ENCODE measurements at regions not wholly inside any gene's neighbourhood (a gene's known extent, or its start where the extent isn't known, plus 50 kb on each side); places are given as distances from the start of the nearest gene placed in this dataset.
A peak's percentile ranks its signal among the peaks of the same experiment; 100 is the strongest.
"Not testable (repeated sequence)": the region's sequence is repeated elsewhere in the genome, so short reads cannot be mapped to it uniquely, and the experiment has no call there.

DNA sequence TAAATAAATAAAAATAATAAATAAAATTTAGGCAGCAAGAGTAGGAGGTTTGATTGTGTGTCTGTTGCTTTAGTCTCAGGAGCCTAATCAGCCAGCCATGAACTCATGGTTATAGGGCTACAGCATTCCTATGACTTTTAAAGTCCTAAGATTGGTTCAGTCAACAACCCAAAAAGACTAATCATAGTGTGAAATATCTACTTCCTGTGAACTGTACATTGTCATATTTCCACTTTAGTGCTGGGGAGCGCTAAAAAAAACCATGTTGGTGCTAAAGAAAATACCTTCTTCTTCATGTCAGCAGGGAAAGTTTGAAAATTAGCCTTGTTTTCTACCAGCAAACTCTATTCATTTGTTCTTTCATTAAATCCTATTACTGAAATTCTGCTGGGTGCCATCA is 521.6 kb downstream of the RNF144A start:
- Mint-ChIP-seq H3K4me1 (ENCODE audit: low read depth) (peaks cover 76% of the 10 kb centered on the region), H3K27me3 (ENCODE audit: low read depth) (no peaks in the 10 kb centered on the region), H3K36me3 (ENCODE audit: low read depth) (peaks cover 49% of the 10 kb centered on the region), H3K27ac (peak overlapping the region; percentile 77), H3K9me3 (peaks cover 49% of the 10 kb centered on the region), H3K4me3 (no peak overlapping the region)

- H3K27ac Mint-ChIP-seq, result no peak overlapping the region
- no peak overlapping the region for H3K4me3 Mint-ChIP-seq
- peaks cover 46% of the 10 kb centered on the region for H3K36me3 Mint-ChIP-seq (ENCODE audit: low read depth)
- H3K4me1 Mint-ChIP-seq (ENCODE audit: low read depth), result peaks cover 69% of the 10 kb centered on the region
- peaks cover 45% of the 10 kb centered on the region for H3K9me3 Mint-ChIP-seq
- no peaks in the 10 kb centered on the region for H3K27me3 Mint-ChIP-seq (ENCODE audit: low read depth)
These were observed 523.8 kb downstream of the RNF144A start for GRCh38 chr2:7440977-7441376.

GRCh38 chr2:7441841-7442240 is 524.6 kb downstream of the RNF144A start:
- not testable (repeated sequence) for H3K4me3 Mint-ChIP-seq; H3K27me3 Mint-ChIP-seq (ENCODE audit: low read depth); H3K27ac Mint-ChIP-seq
- Mint-ChIP-seq H3K36me3 (ENCODE audit: low read depth) (peaks cover 42% of the 10 kb centered on the region), H3K4me1 (ENCODE audit: low read depth) (peaks cover 64% of the 10 kb centered on the region), H3K9me3 (peaks cover 45% of the 10 kb centered on the region)

DNA sequence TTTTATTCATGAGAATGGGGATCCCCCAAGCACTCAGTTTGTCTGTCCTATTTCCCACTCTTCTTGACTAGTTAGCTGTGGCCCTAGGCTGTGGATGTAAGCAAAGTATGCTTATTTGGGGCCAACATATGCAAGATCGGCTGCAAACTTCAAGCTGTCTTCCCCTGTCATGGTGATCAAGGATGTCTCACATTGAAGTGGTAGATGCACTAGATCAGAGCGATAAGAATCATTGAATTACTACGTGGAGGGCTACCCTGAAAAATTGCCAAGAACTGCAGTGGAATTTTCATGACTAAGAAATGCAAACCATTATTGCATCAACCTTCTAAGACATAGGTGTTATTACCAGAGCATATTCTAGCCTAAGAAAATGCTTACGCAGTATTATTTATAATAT is 527.4 kb downstream of the RNF144A start:
- no peaks in the 10 kb centered on the region for H3K27me3 Mint-ChIP-seq (ENCODE audit: low read depth)
- peak overlapping the region; percentile 45 for H3K27ac Mint-ChIP-seq
- no peak overlapping the region for H3K4me3 Mint-ChIP-seq
- H3K9me3 Mint-ChIP-seq, result peaks cover 40% of the 10 kb centered on the region
- peaks cover 59% of the 10 kb centered on the region for H3K4me1 Mint-ChIP-seq (ENCODE audit: low read depth)
- H3K36me3 Mint-ChIP-seq (ENCODE audit: low read depth), result peaks cover 43% of the 10 kb centered on the region

- peaks cover 67% of the 10 kb centered on the region for H3K4me1 Mint-ChIP-seq (ENCODE audit: low read depth)
- H3K4me3 Mint-ChIP-seq, result no peak overlapping the region
- no peaks in the 10 kb centered on the region for H3K27me3 Mint-ChIP-seq (ENCODE audit: low read depth)
- peaks cover 27% of the 10 kb centered on the region for H3K36me3 Mint-ChIP-seq (ENCODE audit: low read depth)
- peak overlapping the region; percentile 98 for H3K27ac Mint-ChIP-seq
- H3K9me3 Mint-ChIP-seq, result peaks cover 9% of the 10 kb centered on the region
These were observed 531.5 kb downstream of the RNF144A start for GRCh38 chr2:7448578-7449264.

DNA sequence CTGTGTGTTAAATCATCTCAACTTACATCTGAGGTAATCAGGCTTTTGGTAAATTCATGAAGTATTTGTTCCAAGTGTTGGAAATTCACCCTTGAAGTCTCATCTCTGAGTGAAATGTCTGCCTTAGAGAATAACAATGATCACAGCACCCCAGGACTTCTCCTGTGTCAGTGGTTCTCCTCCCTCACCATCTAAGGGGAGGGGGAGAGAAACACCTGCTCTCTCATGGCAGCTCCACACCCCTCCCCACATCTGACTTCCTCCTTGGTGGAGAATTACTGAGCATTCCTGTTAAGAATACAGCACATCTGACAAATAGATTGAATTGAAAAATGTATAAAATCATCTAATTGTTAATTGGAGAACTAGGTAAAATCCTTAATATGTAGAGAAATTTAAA is 532.1 kb downstream of the RNF144A start:
- H3K27me3 Mint-ChIP-seq (ENCODE audit: low read depth), result no peaks in the 10 kb centered on the region
- H3K4me1 Mint-ChIP-seq (ENCODE audit: low read depth), result peaks cover 72% of the 10 kb centered on the region
- H3K4me3 Mint-ChIP-seq, result no peak overlapping the region
- peak overlapping the region; percentile 98 for H3K27ac Mint-ChIP-seq
- peaks cover 8% of the 10 kb centered on the region for H3K9me3 Mint-ChIP-seq
- peaks cover 29% of the 10 kb centered on the region for H3K36me3 Mint-ChIP-seq (ENCODE audit: low read depth)

GRCh38 chr2:7450188-7450832 is 533.1 kb downstream of the RNF144A start:
- peaks cover 3% of the 10 kb centered on the region for H3K9me3 Mint-ChIP-seq
- H3K4me3 Mint-ChIP-seq, result peak overlapping the region; percentile 20
- peaks cover 26% of the 10 kb centered on the region for H3K36me3 Mint-ChIP-seq (ENCODE audit: low read depth)
- peaks cover 76% of the 10 kb centered on the region for H3K4me1 Mint-ChIP-seq (ENCODE audit: low read depth)
- H3K27me3 Mint-ChIP-seq (ENCODE audit: low read depth), result no peaks in the 10 kb centered on the region
- peak overlapping the region; percentile 98 for H3K27ac Mint-ChIP-seq

GRCh38 chr2:7450833-7451190 is 533.6 kb downstream of the RNF144A start:
- Mint-ChIP-seq H3K9me3 (peaks cover under 1% of the 10 kb centered on the region), H3K27ac (peak overlapping the region; percentile 98), H3K4me1 (ENCODE audit: low read depth) (peaks cover 73% of the 10 kb centered on the region), H3K4me3 (peak overlapping the region; percentile 22), H3K36me3 (ENCODE audit: low read depth) (peaks cover 22% of the 10 kb centered on the region), H3K27me3 (ENCODE audit: low read depth) (no peaks in the 10 kb centered on the region)

- Mint-ChIP-seq H3K27me3 (ENCODE audit: low read depth) (no peaks in the 10 kb centered on the region), H3K9me3 (no peaks in the 10 kb centered on the region), H3K4me1 (ENCODE audit: low read depth) (peaks cover 66% of the 10 kb centered on the region), H3K27ac (peak overlapping the region; percentile 98), H3K36me3 (ENCODE audit: low read depth) (peaks cover 24% of the 10 kb centered on the region), H3K4me3 (peak overlapping the region; percentile 43)
These were observed 535.1 kb downstream of the RNF144A start for GRCh38 chr2:7452110-7452876.

DNA sequence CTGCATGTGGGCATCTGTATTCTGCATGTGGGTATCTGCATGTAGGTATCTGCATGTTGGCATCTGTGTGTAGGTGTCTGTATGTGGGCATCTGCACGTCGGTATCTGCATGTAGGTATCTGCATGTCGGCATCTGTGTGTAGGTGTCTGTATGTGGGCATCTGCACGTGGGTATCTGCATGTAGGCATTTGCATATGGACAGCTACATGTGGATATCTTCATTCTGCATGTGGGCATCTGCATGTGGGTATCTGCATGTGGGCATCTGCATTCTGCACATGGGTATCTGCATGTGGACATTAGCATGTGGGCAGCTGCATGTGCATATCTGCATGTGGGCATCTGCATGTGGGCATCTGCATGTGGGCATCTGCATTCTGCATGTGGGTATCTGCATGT is 537.4 kb downstream of the RNF144A start:
- Mint-ChIP-seq H3K36me3 (ENCODE audit: low read depth) (peaks cover 19% of the 10 kb centered on the region), H3K4me1 (ENCODE audit: low read depth) (peaks cover 53% of the 10 kb centered on the region), H3K27ac (no peak overlapping the region), H3K4me3 (no peak overlapping the region), H3K27me3 (ENCODE audit: low read depth) (no peaks in the 10 kb centered on the region), H3K9me3 (no peaks in the 10 kb centered on the region)

GRCh38 chr2:7456762-7457161 is 539.5 kb downstream of the RNF144A start:
- Mint-ChIP-seq H3K9me3 (peaks cover 7% of the 10 kb centered on the region), H3K36me3 (ENCODE audit: low read depth) (peaks cover 16% of the 10 kb centered on the region), H3K27me3 (ENCODE audit: low read depth) (no peaks in the 10 kb centered on the region), H3K27ac (no peak overlapping the region), H3K4me3 (no peak overlapping the region), H3K4me1 (ENCODE audit: low read depth) (peaks cover 36% of the 10 kb centered on the region)

- Mint-ChIP-seq H3K9me3 (peaks cover 13% of the 10 kb centered on the region), H3K4me1 (ENCODE audit: low read depth) (peaks cover 23% of the 10 kb centered on the region), H3K27ac (no peak overlapping the region), H3K27me3 (ENCODE audit: low read depth) (no peaks in the 10 kb centered on the region), H3K4me3 (no peak overlapping the region), H3K36me3 (ENCODE audit: low read depth) (peaks cover 9% of the 10 kb centered on the region)
These were observed 540.9 kb downstream of the RNF144A start for GRCh38 chr2:7458066-7458465.

DNA sequence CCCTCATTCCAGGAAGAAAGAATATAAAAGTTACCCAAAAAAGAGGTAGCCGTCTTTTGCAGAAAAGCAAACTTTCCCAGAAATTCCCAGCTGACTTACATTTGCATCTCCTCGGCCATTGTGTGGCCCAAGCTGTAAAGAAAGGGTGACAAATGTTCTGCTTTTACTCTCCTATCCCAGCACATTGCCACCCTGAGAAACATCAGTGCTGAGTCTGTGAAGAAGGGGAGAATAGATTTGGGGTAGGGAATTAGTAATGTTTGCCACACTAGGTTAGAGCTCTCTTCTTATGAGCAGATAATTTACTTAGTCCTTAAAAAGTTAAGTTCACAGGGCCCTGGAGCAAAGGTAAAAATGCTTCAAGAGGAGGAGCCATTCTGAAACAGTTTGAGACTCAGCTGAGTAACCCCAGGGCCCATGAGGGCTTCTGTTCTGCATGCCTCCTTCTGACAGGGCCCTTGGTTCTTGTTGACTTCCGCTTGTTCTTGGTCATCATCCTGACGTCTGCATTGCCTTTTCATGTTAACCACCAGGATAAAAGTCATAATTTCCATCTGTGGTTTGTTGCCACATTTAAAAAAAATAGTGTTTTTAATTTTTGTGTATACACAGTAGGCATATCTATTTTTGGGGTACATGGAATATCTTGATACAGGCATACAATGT is 550.7 kb downstream of the RNF144A start:
- Mint-ChIP-seq H3K27me3 (ENCODE audit: low read depth) (no peaks in the 10 kb centered on the region), H3K9me3 (peaks cover 24% of the 10 kb centered on the region), H3K27ac (peak overlapping the region; percentile 87), H3K4me3 (no peak overlapping the region), H3K36me3 (ENCODE audit: low read depth) (peaks cover 15% of the 10 kb centered on the region), H3K4me1 (ENCODE audit: low read depth) (peaks cover 30% of the 10 kb centered on the region)

DNA sequence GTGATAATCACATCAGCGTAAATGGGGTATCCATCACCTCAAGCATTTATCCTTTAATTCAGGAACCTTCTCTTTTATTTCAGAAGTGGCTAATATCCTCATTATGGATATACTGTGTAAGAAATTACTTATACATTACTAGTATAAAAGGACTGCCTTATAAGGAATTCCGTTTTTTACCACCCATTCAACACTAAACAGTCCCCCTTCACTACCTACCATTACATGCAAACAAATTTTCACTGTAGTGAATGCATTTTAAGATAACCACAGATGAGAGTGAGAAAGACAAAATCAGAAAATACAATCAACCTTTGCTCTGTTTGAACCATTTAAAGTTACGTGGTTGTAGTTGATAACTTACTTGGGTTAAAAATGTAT is 551.2 kb downstream of the RNF144A start:
- peaks cover 35% of the 10 kb centered on the region for H3K4me1 Mint-ChIP-seq (ENCODE audit: low read depth)

More for the DNA sequence above, 551.2 kb downstream of the RNF144A start:
- H3K4me3 Mint-ChIP-seq, result no peak overlapping the region
- no peaks in the 10 kb centered on the region for H3K27me3 Mint-ChIP-seq (ENCODE audit: low read depth)
- peaks cover 16% of the 10 kb centered on the region for H3K36me3 Mint-ChIP-seq (ENCODE audit: low read depth)
- peaks cover 19% of the 10 kb centered on the region for H3K9me3 Mint-ChIP-seq
- peak overlapping the region; percentile 87 for H3K27ac Mint-ChIP-seq
